Stimulated activated naive CD8-positive, alpha-beta T cell treated with anti-CD3 and anti-CD28 coated beads, Interleukin-15, Interleukin-2, amounts not matched to agents 100 U/mL and 50 U/mL, for 24 hours (primary cell): ENCODE measurements at regions not wholly inside any gene's neighbourhood (a gene's known extent, or its start where the extent isn't known, plus 50 kb on each side); places are given as distances from the start of the nearest gene placed in this dataset.

Source experiments
- ATAC-seq: fragments of 150-1000 bp; cut with Tn5 transposase; one replicate; pipeline ENCODE4 v1.10.0; 2021
- DNase-seq: peaks from one replicate; pipeline ENCODE4 v3.0.0; 2021

- no peak for DNase-seq
- no peak for ATAC-seq
Measured at GRCh38 chr13:77838271-77838670, 80.4 kb downstream of the EDNRB start.

GRCh38 chr13:77836423-77836822 lies 82.2 kb downstream of the EDNRB start:
- DNase-seq (no peak), ATAC-seq (peak; percentile 32)

DNA sequence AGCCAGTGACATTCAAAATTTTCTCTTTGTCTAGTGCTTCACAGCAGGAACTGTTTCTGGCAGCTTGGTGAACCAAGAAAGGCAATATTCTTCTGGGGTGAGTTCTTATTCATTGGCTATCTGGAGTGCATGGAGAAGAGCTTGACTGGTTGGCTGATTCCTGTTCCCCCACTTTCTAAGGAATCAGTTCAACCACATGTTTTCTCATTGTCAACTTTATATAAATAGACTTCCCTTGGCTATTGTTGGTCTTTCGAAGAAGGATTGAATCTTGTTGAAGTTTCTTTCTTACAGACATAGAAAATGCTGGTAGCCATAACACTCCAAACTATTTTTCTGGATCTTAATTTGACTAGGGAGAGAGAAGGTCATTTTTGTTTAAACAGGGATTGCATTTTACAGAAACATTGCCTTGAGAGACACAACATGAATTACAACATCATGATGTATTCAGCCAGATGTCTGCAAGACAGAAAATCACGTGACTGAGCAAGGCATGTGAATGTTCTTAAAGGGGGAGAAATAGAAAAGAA lies 85.2 kb downstream of the EDNRB start:
- ATAC-seq, result no peak

GRCh38 chr13:77832339-77833100 lies 86.1 kb downstream of the EDNRB start:
- ATAC-seq (no peak), DNase-seq (no peak)

More for the DNA sequence above, 85.2 kb downstream of the EDNRB start:
- no peak for DNase-seq

DNA sequence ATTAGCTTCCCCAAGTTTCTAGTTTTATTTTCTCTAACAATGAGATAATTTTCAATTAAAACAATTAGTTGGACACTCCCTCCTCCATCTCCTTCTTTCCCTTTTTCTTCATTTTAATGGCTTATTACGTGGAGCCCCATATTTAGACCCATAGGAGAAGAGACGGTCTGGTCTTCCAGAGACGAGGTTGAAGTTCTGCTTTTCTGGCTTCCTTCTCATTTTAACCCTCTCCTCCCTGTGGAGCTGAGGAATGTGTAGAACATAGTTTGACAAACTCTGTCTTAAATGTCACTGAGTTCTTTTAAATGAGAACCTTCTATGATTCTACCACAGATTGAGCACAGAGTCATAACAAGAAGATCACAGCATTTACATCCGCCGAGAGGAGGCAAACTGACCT lies 86.8 kb downstream of the EDNRB start:
- ATAC-seq (no peak), DNase-seq (no peak)

DNA sequence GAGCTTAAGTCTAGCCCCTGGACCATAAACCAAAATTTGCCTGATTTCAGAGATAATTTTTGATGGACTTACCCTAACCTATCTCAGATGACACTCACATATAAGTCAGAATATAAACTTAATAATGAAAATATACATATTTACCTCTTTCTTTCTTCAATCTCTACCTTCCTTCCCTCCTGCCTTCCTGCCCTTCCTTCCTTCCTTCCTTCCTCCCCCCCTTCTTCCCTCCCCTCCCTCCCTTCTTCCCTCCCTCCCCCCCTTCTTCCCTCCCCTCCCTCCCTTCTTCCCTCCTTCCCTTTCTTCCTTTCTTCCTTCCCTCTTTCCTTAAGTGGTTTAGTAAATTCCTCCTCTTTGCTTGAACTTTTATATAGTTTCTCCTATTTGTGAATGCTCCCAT lies 88.7 kb downstream of the EDNRB start:
- no peak for DNase-seq
- ATAC-seq, result no peak

DNA sequence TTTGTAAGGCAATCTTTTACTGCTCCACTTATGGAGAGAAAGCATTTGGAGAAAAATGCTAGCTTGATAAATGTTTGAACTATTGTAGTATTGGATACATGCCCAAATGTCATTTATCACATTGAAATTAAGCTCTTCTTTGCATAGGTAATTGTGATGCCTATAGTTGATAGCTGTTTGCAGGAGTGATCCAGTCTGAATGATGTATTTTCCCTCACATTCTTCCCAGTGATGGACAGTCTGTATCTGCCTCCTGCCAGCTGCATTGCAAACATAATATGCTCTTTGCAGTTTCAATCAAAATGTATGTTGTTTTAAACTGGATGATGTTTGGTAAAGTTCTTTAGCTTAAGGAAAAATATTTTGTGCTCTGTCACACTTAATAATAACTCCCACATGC lies 89.8 kb downstream of the EDNRB start:
- DNase-seq (no peak), ATAC-seq (no peak)

DNA sequence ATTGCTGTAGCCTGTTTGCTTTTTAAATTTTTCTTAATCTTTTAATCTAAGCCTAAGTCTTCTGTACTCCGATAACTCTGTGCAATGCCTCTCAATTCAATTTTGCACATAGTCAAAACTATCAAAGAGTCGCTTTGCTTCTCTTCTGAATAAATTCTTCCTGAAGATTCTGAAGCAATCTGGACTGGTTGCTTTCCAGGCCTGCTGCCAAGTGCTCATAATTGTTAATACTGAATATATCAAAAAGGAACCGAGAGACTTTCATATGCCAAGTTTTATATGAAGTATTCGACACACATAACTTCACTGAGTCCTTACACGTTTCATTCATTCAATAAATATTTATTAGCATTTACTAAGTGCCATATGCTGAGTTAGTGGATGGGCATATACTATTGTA lies 91.3 kb downstream of the EDNRB start:
- ATAC-seq, result no peak

DNA sequence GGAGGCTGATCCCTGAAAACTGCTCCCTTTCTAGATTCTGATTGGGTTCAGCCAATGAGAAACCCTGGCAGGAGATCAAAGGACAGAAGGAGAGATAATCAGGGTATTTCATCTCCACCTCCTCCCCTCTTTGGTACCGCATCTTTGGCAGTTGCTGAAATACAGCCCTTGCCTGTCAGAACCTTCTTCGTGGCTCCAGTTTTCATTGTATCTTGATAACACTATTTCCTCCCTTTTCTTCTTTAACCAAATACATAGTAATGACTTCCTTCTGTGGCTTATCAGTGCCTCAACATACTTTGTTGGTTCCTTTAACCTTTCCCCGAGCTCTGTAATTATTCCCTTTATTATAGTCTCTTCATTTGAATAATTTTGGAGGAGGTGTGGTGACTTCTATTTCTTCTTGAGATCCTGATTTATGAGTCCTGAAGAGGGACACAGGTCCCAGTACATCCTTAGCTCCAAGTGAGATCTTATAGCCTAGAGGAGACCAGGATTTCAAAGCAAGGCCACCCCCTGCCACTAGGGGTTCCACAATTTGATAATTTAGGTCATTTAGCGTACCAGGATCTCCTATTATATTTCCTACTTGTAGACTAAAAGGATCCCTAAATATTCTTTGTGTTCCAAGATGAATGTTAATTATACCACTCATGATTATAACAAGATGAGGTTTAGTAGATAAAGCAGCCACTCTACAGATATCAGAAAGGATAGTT lies 98.0 kb downstream of the EDNRB start:
- ATAC-seq, result no peak
- DNase-seq, result no peak

More for the DNA sequence above, 91.3 kb downstream of the EDNRB start:
- no peak for DNase-seq

- DNase-seq (no peak), ATAC-seq (no peak)
Measured at GRCh38 chr13:77817521-77817920, 101.1 kb downstream of the EDNRB start.

DNA sequence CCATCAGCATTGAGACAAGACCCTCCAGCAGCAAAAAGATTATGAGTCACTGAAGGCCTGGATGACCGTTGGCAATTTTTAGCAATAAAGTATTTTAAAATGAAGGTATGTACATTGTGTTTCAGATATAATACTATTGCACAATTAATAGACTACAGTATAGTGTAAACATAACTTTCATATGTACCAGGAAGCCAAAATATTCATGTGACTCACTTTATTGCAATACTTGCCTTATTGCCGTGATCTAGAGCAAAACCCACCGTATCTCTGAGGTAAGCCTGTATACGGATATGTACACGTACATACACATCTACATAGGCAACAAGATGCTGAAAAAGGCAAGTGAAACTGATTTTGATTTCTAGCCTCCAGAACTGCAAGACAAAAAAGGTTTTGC lies 103.3 kb downstream of the EDNRB start:
- no peak for DNase-seq

More for the DNA sequence above, 103.3 kb downstream of the EDNRB start:
- no peak for ATAC-seq
